Mammary epithelial cell (primary cell): ENCODE measurements at regions not wholly inside any gene's neighbourhood (a gene's known extent, or its start where the extent isn't known, plus 50 kb on each side); places are given as distances from the start of the nearest gene placed in this dataset.

ENCODE experiments used
- CTCF ChIP-seq, 2 donors: IDR thresholded peaks in 1 of 2; conservative IDR thresholded peaks in 1 of 2; 2 replicates each; pipeline ENCODE4 v1.5.1; 2011 to 2012; ENCODE audit warnings: inconsistent platforms in 2 of 2, low read length in 2 of 2, mild to moderate bottlenecking in 2 of 2, control low read depth in 1 of 2, low read depth in 1 of 2; ENCODE audit not compliant: insufficient read depth in 1 of 2; ENCODE audit errors: extremely low read depth in 1 of 2
- EZH2 ChIP-seq: IDR thresholded peaks from 2 replicates; pipeline ENCODE4 v1.6.1; 2012; ENCODE audit warnings: low read length, inconsistent platforms, borderline replicate concordance

GRCh38 chr9:10678790-10679189 is 66.0 kb upstream of the PTPRD start:
- TF ChIP-seq CTCF (conservative IDR thresholded peaks at IDR 0.05 in 1 of 2, IDR thresholded peaks at IDR 0.05 in 1 of 2; ENCODE audit: extremely low read depth in 1 of 2, insufficient read depth in 1 of 2, low read depth in 1 of 2, low read length in 2 of 2): no peak
- no peak for TF ChIP-seq EZH2
